ENCODE measurements at regions not wholly inside any gene's neighbourhood (a gene's known extent, or its start where the extent isn't known, plus 50 kb on each side); places are given as distances from the start of the nearest gene placed in this dataset.

DNA sequence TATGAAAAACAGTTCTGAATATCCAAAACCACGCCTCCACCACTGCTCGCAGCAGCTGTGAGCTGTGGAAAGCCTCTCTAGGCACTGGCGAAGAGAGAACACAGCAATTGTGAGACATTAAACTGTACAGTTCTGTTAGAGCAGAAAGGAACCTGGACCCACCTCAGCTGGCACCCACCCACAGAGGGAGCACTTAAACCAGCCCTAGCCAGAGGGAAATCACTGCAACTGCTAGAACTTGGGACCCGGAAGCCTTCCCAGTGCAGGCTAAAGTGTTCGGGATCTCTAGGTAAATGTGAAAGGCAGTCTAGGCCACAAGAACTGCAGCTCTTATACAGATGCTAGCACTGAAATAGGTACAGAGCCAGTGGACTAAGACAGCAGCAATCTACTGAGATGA, 308.8 kb downstream of the PRR32 start:
- Histone ChIP-seq H3K36me3 (ENCODE audit: control insufficient read depth in 2 of 2, extremely low read depth in 1 of 2, insufficient read depth in 2 of 2, low read length in 2 of 2) (no peaks in the 10 kb centered on the region), H3K4me1 (ENCODE audit: control insufficient read depth, extremely low read depth, insufficient read depth, low read length) (no peaks in the 10 kb centered on the region), H2AFZ (ENCODE audit: low read depth, low read length) (no peak overlapping the region), H3K9me3 (replicated peaks; ENCODE audit: control insufficient read depth, insufficient read depth, low read length) (no peaks in the 10 kb centered on the region), H3K27me3 (ENCODE audit: control insufficient read depth in 2 of 2, insufficient read depth in 2 of 2, low read length in 2 of 2) (no peaks in the 10 kb centered on the region), H3K9me1 (replicated peaks; ENCODE audit: control insufficient read depth, extremely low read depth, insufficient read depth, low read length) (no peaks in the 10 kb centered on the region), H3K27ac (ENCODE audit: insufficient read depth, low read depth, low read length) (no peak overlapping the region), H4K20me1 (replicated peaks; ENCODE audit: control insufficient read depth, extremely low read depth, insufficient read depth, low read length) (no peaks in the 10 kb centered on the region), H3K4me3 (replicated peaks in 1 of 3; ENCODE audit: insufficient read depth in 1 of 3, low read depth in 1 of 3, low read length in 3 of 3) (no peak overlapping the region), H3K4me2 (ENCODE audit: insufficient read depth, low read length) (no peak overlapping the region), H3K79me2 (ENCODE audit: control insufficient read depth, insufficient read depth, low read length) (no peaks in the 10 kb centered on the region), H3K9ac (replicated peaks; ENCODE audit: extremely low read depth, insufficient read depth, low read length) (no peak overlapping the region)
- BruUV-seq (replicated peaks), result no TSS peak
- no peak for FAIRE-seq
- POLR2A ChIA-PET, result no interaction called here
- dilution Hi-C loops (cut with MboI; ENCODE audit: extremely low pct_ligation_motif_present, low sequenced_read_pairs) (no loop called here), intact Hi-C loops (cut with micrococcal nuclease) (no loop called here)
- CTCF ChIA-PET, result no interaction called here
- TF ChIP-seq MYC (IDR thresholded peaks at IDR 0.05; ENCODE audit: low read depth, low read length) (no peak), POLR2A (IDR thresholded peaks at IDR 0.05; ENCODE audit: low read depth, low read length) (no peak), EZH2 (IDR thresholded peaks at IDR 0.05; ENCODE audit: borderline replicate concordance, low read depth, low read length, severe bottlenecking) (no peak), JUN (IDR thresholded peaks at IDR 0.05; ENCODE audit: borderline replicate concordance, insufficient read depth, insufficient read length, low read depth) (no peak), GATA2 (IDR thresholded peaks at IDR 0.05; ENCODE audit: insufficient read depth, insufficient read length, low read depth, low read length) (no peak), FOS (IDR thresholded peaks at IDR 0.05; ENCODE audit: borderline replicate concordance, insufficient read depth, low read length) (no peak), POLR2AphosphoS5 (IDR thresholded peaks at IDR 0.05; ENCODE audit: insufficient read depth, low read depth, low read length) (no peak)
- TF ChIP-seq, protein P1, sequence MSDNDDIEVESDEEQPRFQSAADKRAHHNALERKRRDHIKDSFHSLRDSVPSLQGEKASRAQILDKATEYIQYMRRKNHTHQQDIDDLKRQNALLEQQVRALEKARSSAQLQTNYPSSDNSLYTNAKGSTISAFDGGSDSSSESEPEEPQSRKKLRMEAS (IDR thresholded peaks at IDR 0.05; ENCODE audit: insufficient read depth, insufficient read length), result no peak
- TF ChIP-seq, protein P2, sequence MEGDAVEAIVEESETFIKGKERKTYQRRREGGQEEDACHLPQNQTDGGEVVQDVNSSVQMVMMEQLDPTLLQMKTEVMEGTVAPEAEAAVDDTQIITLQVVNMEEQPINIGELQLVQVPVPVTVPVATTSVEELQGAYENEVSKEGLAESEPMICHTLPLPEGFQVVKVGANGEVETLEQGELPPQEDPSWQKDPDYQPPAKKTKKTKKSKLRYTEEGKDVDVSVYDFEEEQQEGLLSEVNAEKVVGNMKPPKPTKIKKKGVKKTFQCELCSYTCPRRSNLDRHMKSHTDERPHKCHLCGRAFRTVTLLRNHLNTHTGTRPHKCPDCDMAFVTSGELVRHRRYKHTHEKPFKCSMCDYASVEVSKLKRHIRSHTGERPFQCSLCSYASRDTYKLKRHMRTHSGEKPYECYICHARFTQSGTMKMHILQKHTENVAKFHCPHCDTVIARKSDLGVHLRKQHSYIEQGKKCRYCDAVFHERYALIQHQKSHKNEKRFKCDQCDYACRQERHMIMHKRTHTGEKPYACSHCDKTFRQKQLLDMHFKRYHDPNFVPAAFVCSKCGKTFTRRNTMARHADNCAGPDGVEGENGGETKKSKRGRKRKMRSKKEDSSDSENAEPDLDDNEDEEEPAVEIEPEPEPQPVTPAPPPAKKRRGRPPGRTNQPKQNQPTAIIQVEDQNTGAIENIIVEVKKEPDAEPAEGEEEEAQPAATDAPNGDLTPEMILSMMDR (IDR thresholded peaks at IDR 0.05; ENCODE audit: extremely low read depth in 1 of 2, insufficient read depth in 1 of 2, low read depth in 1 of 2, low read length in 2 of 2), result no peak
- no peak for DNase-seq (ENCODE audit: low read depth, low spot score)

Data from endothelial cell of umbilical vein (primary cell).